ENCODE measurements at regions not wholly inside any gene's neighbourhood (a gene's known extent, or its start where the extent isn't known, plus 50 kb on each side); places are given as distances from the start of the nearest gene placed in this dataset.

- Histone ChIP-seq H3K4me1 (ENCODE audit: control insufficient read depth, extremely low read depth, insufficient read depth, low read length) (no peaks in the 10 kb centered on the region), H3K4me3 (replicated peaks in 1 of 4; ENCODE audit: control extremely low read depth in 1 of 4, insufficient read depth in 1 of 4, low read depth in 3 of 4, low read length in 4 of 4) (no peak overlapping the region), H3K36me3 (ENCODE audit: control insufficient read depth, insufficient read depth, low read length) (no peaks in the 10 kb centered on the region), H2AFZ (ENCODE audit: low read length) (no peak overlapping the region), H3K27ac (ENCODE audit: insufficient read depth, low read length) (no peak overlapping the region), H3K9ac (ENCODE audit: insufficient read depth, low read length) (no peak overlapping the region), H4K20me1 (ENCODE audit: control insufficient read depth, extremely low read depth, insufficient read depth, low read length) (no peaks in the 10 kb centered on the region), H3K27me3 (ENCODE audit: control insufficient read depth, insufficient read depth, low read length) (peaks cover 7% of the 10 kb centered on the region), H3K9me3 (ENCODE audit: control insufficient read depth, insufficient read depth, low read depth, low read length) (no peaks in the 10 kb centered on the region), H3K79me2 (ENCODE audit: control insufficient read depth, insufficient read depth, low read length) (no peaks in the 10 kb centered on the region), H3K4me2 (ENCODE audit: extremely low read depth, insufficient read depth, low read length) (no peak overlapping the region)
- TF ChIP-seq EZH2 (IDR thresholded peaks at IDR 0.05; ENCODE audit: low read length, missing control alignments) = no peak
- TF ChIP-seq CTCF (conservative IDR thresholded peaks at IDR 0.05 in 1 of 2, IDR thresholded peaks at IDR 0.05 in 1 of 2; ENCODE audit: low read depth in 1 of 2, low read length in 2 of 2) = no peak
- DNase-seq (ENCODE audit: low read depth in 2 of 2) = no peak
These were observed 290.3 kb upstream of the TLE3 start for GRCh38 chr15:70387993-70388392.

- H3K4me1 ChIP-seq (ENCODE audit: control insufficient read depth, extremely low read depth, insufficient read depth, low read length) = no peaks in the 10 kb centered on the region
- H3K27me3 ChIP-seq (ENCODE audit: control insufficient read depth, insufficient read depth, low read length) = peaks cover 7% of the 10 kb centered on the region
- H3K9ac ChIP-seq (ENCODE audit: insufficient read depth, low read length) = no peak overlapping the region
- no peak for DNase-seq (ENCODE audit: low read depth in 2 of 2)
- H3K36me3 ChIP-seq (ENCODE audit: control insufficient read depth, insufficient read depth, low read length) = no peaks in the 10 kb centered on the region
- H3K4me2 ChIP-seq (ENCODE audit: extremely low read depth, insufficient read depth, low read length) = no peak overlapping the region
- no peak overlapping the region for H3K4me3 ChIP-seq (replicated peaks in 1 of 4; ENCODE audit: control extremely low read depth in 1 of 4, insufficient read depth in 1 of 4, low read depth in 3 of 4, low read length in 4 of 4)
- H3K79me2 ChIP-seq (ENCODE audit: control insufficient read depth, insufficient read depth, low read length) = no peaks in the 10 kb centered on the region
- no peaks in the 10 kb centered on the region for H3K9me3 ChIP-seq (ENCODE audit: control insufficient read depth, insufficient read depth, low read depth, low read length)
- H3K27ac ChIP-seq (ENCODE audit: insufficient read depth, low read length) = no peak overlapping the region
- H4K20me1 ChIP-seq (ENCODE audit: control insufficient read depth, extremely low read depth, insufficient read depth, low read length) = no peaks in the 10 kb centered on the region
- no peak for TF ChIP-seq CTCF (conservative IDR thresholded peaks at IDR 0.05 in 1 of 2, IDR thresholded peaks at IDR 0.05 in 1 of 2; ENCODE audit: low read depth in 1 of 2, low read length in 2 of 2)
- TF ChIP-seq EZH2 (IDR thresholded peaks at IDR 0.05; ENCODE audit: low read length, missing control alignments) = no peak
- H2AFZ ChIP-seq (ENCODE audit: low read length) = no peak overlapping the region
These were observed 289.4 kb upstream of the TLE3 start for GRCh38 chr15:70387081-70387480.

GRCh38 chr15:70385711-70386110 is 288.0 kb upstream of the TLE3 start:
- Histone ChIP-seq H4K20me1 (ENCODE audit: control insufficient read depth, extremely low read depth, insufficient read depth, low read length) (no peaks in the 10 kb centered on the region), H3K27ac (ENCODE audit: insufficient read depth, low read length) (no peak overlapping the region), H3K4me2 (ENCODE audit: extremely low read depth, insufficient read depth, low read length) (no peak overlapping the region), H2AFZ (ENCODE audit: low read length) (no peak overlapping the region), H3K4me3 (replicated peaks in 1 of 4; ENCODE audit: control extremely low read depth in 1 of 4, insufficient read depth in 1 of 4, low read depth in 3 of 4, low read length in 4 of 4) (no peak overlapping the region), H3K4me1 (ENCODE audit: control insufficient read depth, extremely low read depth, insufficient read depth, low read length) (no peaks in the 10 kb centered on the region), H3K36me3 (ENCODE audit: control insufficient read depth, insufficient read depth, low read length) (no peaks in the 10 kb centered on the region), H3K9ac (ENCODE audit: insufficient read depth, low read length) (no peak overlapping the region), H3K9me3 (ENCODE audit: control insufficient read depth, insufficient read depth, low read depth, low read length) (no peaks in the 10 kb centered on the region), H3K27me3 (ENCODE audit: control insufficient read depth, insufficient read depth, low read length) (peaks cover 7% of the 10 kb centered on the region), H3K79me2 (ENCODE audit: control insufficient read depth, insufficient read depth, low read length) (no peaks in the 10 kb centered on the region)
- TF ChIP-seq CTCF (conservative IDR thresholded peaks at IDR 0.05 in 1 of 2, IDR thresholded peaks at IDR 0.05 in 1 of 2; ENCODE audit: low read depth in 1 of 2, low read length in 2 of 2) (no peak), EZH2 (IDR thresholded peaks at IDR 0.05; ENCODE audit: low read length, missing control alignments) (no peak)
- no peak for DNase-seq (ENCODE audit: low read depth in 2 of 2)
